Activated T-helper 2 cell treated with anti-CD3 and anti-CD28 coated beads, Interferon-gamma antibody, Interleukin-2, Interleukin-4, amounts not matched to agents 10 μg/mL and 5 μg/mL and 100 μg/mL, durations not matched to agents 14 hours and 24 hours and 36 hours (primary cell): ENCODE measurements at regions not wholly inside any gene's neighbourhood (a gene's known extent, or its start where the extent isn't known, plus 50 kb on each side); places are given as distances from the start of the nearest gene placed in this dataset.

Experiments
- DNase-seq: peaks from one replicate; pipeline ENCODE4 v3.0.0; 2021; ENCODE audit warnings: low spot score
- H3K27ac Mint-ChIP-seq: one replicate; pipeline ENCODE4 v1.8.0; 2021; ENCODE audit warnings: mixed read lengths
- H3K27me3 Mint-ChIP-seq: one replicate; pipeline ENCODE4 v1.8.0; 2021; ENCODE audit warnings: low read depth, mixed read lengths
- H3K36me3 Mint-ChIP-seq: one replicate; pipeline ENCODE4 v1.8.0; 2021; ENCODE audit warnings: low read depth, mixed read lengths
- H3K4me1 Mint-ChIP-seq: one replicate; pipeline ENCODE4 v1.8.0; 2021; ENCODE audit warnings: low read depth, mixed read lengths
- H3K4me3 Mint-ChIP-seq: one replicate; pipeline ENCODE4 v1.8.0; 2021; ENCODE audit warnings: low read depth, mild to moderate bottlenecking, moderate library complexity, mixed read lengths
- H3K9me3 Mint-ChIP-seq: one replicate; pipeline ENCODE4 v1.8.0; 2021; ENCODE audit warnings: mixed read lengths
- intact Hi-C: fragments of 100-400 bp; cut with micrococcal nuclease; formaldehyde crosslinking; loops from one replicate; pipeline ENCODE4 v1.15.1; 2023

GRCh38 chr11:98793276-98793675 is 227.5 kb upstream of the CNTN5 start:
- Mint-ChIP-seq H3K9me3 (peaks cover 32% of the 10 kb centered on the region), H3K27me3 (no peaks in the 10 kb centered on the region), H3K4me3 (no peak overlapping the region), H3K36me3 (no peaks in the 10 kb centered on the region), H3K27ac (no peak overlapping the region), H3K4me1 (no peaks in the 10 kb centered on the region)
- no peak for DNase-seq
- intact Hi-C loops: no loop called here

GRCh38 chr11:98798333-98798732 is 222.4 kb upstream of the CNTN5 start:
- Mint-ChIP-seq H3K4me3 (no peak overlapping the region), H3K9me3 (peaks cover 23% of the 10 kb centered on the region), H3K4me1 (no peaks in the 10 kb centered on the region), H3K27me3 (no peaks in the 10 kb centered on the region), H3K36me3 (no peaks in the 10 kb centered on the region), H3K27ac (no peak overlapping the region)
- intact Hi-C loops: no loop called here
- no peak for DNase-seq

GRCh38 chr11:98800696-98801095 is 220.1 kb upstream of the CNTN5 start:
- DNase-seq: no peak
- H3K27me3 Mint-ChIP-seq: no peaks in the 10 kb centered on the region
- H3K27ac Mint-ChIP-seq: no peak overlapping the region
- H3K4me1 Mint-ChIP-seq: no peaks in the 10 kb centered on the region
- intact Hi-C loops: no loop called here
- H3K4me3 Mint-ChIP-seq: no peak overlapping the region
- peaks cover 11% of the 10 kb centered on the region for H3K9me3 Mint-ChIP-seq
- no peaks in the 10 kb centered on the region for H3K36me3 Mint-ChIP-seq

- intact Hi-C loops: no loop called here
- no peak overlapping the region for H3K4me3 Mint-ChIP-seq
- H3K36me3 Mint-ChIP-seq: no peaks in the 10 kb centered on the region
- no peak overlapping the region for H3K27ac Mint-ChIP-seq
- H3K9me3 Mint-ChIP-seq: peaks cover 43% of the 10 kb centered on the region
- no peak for DNase-seq
- no peaks in the 10 kb centered on the region for H3K4me1 Mint-ChIP-seq
- no peaks in the 10 kb centered on the region for H3K27me3 Mint-ChIP-seq
Observed at GRCh38 chr11:98828986-98829708, 191.6 kb upstream of the CNTN5 start.

GRCh38 chr11:98829971-98830370 is 190.8 kb upstream of the CNTN5 start:
- no peak overlapping the region for H3K27ac Mint-ChIP-seq
- no peaks in the 10 kb centered on the region for H3K36me3 Mint-ChIP-seq
- H3K27me3 Mint-ChIP-seq: no peaks in the 10 kb centered on the region
- DNase-seq: no peak
- peaks cover 51% of the 10 kb centered on the region for H3K9me3 Mint-ChIP-seq
- H3K4me3 Mint-ChIP-seq: no peak overlapping the region
- no peaks in the 10 kb centered on the region for H3K4me1 Mint-ChIP-seq
- intact Hi-C loops: no loop called here

GRCh38 chr11:98834776-98835175 is 186.0 kb upstream of the CNTN5 start:
- Mint-ChIP-seq H3K27me3 (no peaks in the 10 kb centered on the region), H3K4me3 (no peak overlapping the region), H3K9me3 (peaks cover 25% of the 10 kb centered on the region), H3K36me3 (no peaks in the 10 kb centered on the region), H3K4me1 (no peaks in the 10 kb centered on the region), H3K27ac (no peak overlapping the region)
- no peak for DNase-seq
- intact Hi-C loops: no loop called here

- intact Hi-C loops: no loop called here
- DNase-seq: no peak
Observed at GRCh38 chr11:98835335-98835734, 185.4 kb upstream of the CNTN5 start.

GRCh38 chr11:98836156-98836555 is 184.6 kb upstream of the CNTN5 start:
- intact Hi-C loops: no loop called here
- Mint-ChIP-seq H3K4me3 (no peak overlapping the region), H3K27ac (no peak overlapping the region), H3K36me3 (no peaks in the 10 kb centered on the region), H3K9me3 (peaks cover 21% of the 10 kb centered on the region), H3K27me3 (no peaks in the 10 kb centered on the region), H3K4me1 (no peaks in the 10 kb centered on the region)
- no peak for DNase-seq

More at GRCh38 chr11:98835335-98835734, 185.4 kb upstream of the CNTN5 start:
- H3K9me3 Mint-ChIP-seq: peaks cover 24% of the 10 kb centered on the region
- H3K27me3 Mint-ChIP-seq: no peaks in the 10 kb centered on the region
- H3K27ac Mint-ChIP-seq: no peak overlapping the region
- no peak overlapping the region for H3K4me3 Mint-ChIP-seq
- H3K36me3 Mint-ChIP-seq: no peaks in the 10 kb centered on the region
- H3K4me1 Mint-ChIP-seq: no peaks in the 10 kb centered on the region

- no peak for DNase-seq
- H3K4me1 Mint-ChIP-seq: no peaks in the 10 kb centered on the region
- intact Hi-C loops: no loop called here
- H3K27me3 Mint-ChIP-seq: no peaks in the 10 kb centered on the region
- no peaks in the 10 kb centered on the region for H3K36me3 Mint-ChIP-seq
- no peak overlapping the region for H3K4me3 Mint-ChIP-seq
- no peak overlapping the region for H3K27ac Mint-ChIP-seq
- peaks cover 24% of the 10 kb centered on the region for H3K9me3 Mint-ChIP-seq
Observed at GRCh38 chr11:98842187-98842586, 178.6 kb upstream of the CNTN5 start.

- DNase-seq: no peak
- no peak overlapping the region for H3K27ac Mint-ChIP-seq
- H3K4me1 Mint-ChIP-seq: no peaks in the 10 kb centered on the region
- intact Hi-C loops: no loop called here
- no peaks in the 10 kb centered on the region for H3K36me3 Mint-ChIP-seq
- no peak overlapping the region for H3K4me3 Mint-ChIP-seq
- no peaks in the 10 kb centered on the region for H3K27me3 Mint-ChIP-seq
- peaks cover 31% of the 10 kb centered on the region for H3K9me3 Mint-ChIP-seq
Observed at GRCh38 chr11:98862169-98862568, 158.6 kb upstream of the CNTN5 start.

- no peaks in the 10 kb centered on the region for H3K27me3 Mint-ChIP-seq
- no peak overlapping the region for H3K4me3 Mint-ChIP-seq
- peaks cover 35% of the 10 kb centered on the region for H3K9me3 Mint-ChIP-seq
- no peaks in the 10 kb centered on the region for H3K4me1 Mint-ChIP-seq
- DNase-seq: no peak
- H3K36me3 Mint-ChIP-seq: no peaks in the 10 kb centered on the region
- H3K27ac Mint-ChIP-seq: no peak overlapping the region
- intact Hi-C loops: no loop called here
Observed at GRCh38 chr11:98871690-98872089, 149.1 kb upstream of the CNTN5 start.

- intact Hi-C loops: no loop called here
- Mint-ChIP-seq H3K36me3 (no peaks in the 10 kb centered on the region), H3K27me3 (no peaks in the 10 kb centered on the region), H3K9me3 (peaks cover 28% of the 10 kb centered on the region), H3K4me3 (no peak overlapping the region), H3K4me1 (no peaks in the 10 kb centered on the region), H3K27ac (no peak overlapping the region)
- DNase-seq: no peak
Observed at GRCh38 chr11:98874050-98874449, 146.7 kb upstream of the CNTN5 start.

GRCh38 chr11:98895936-98896335 is 124.8 kb upstream of the CNTN5 start:
- no peak for DNase-seq
- intact Hi-C loops: no loop called here
- no peaks in the 10 kb centered on the region for H3K27me3 Mint-ChIP-seq
- H3K4me1 Mint-ChIP-seq: no peaks in the 10 kb centered on the region
- no peaks in the 10 kb centered on the region for H3K36me3 Mint-ChIP-seq
- H3K27ac Mint-ChIP-seq: no peak overlapping the region
- peaks cover 37% of the 10 kb centered on the region for H3K9me3 Mint-ChIP-seq
- no peak overlapping the region for H3K4me3 Mint-ChIP-seq

GRCh38 chr11:98940913-98941312 is 79.8 kb upstream of the CNTN5 start:
- intact Hi-C loops: no loop called here
- Mint-ChIP-seq H3K36me3 (no peaks in the 10 kb centered on the region), H3K27ac (no peak overlapping the region), H3K9me3 (peaks cover 21% of the 10 kb centered on the region), H3K27me3 (no peaks in the 10 kb centered on the region), H3K4me3 (no peak overlapping the region), H3K4me1 (no peaks in the 10 kb centered on the region)
- no peak for DNase-seq
